ENCODE measurements at regions not wholly inside any gene's neighbourhood (a gene's known extent, or its start where the extent isn't known, plus 50 kb on each side); places are given as distances from the start of the nearest gene placed in this dataset.
A peak's percentile ranks its signal among the peaks of the same experiment; 100 is the strongest.

GRCh38 chr3:72569754-72570440, 278.3 kb downstream of the SHQ1 start:
- Mint-ChIP-seq H3K27me3 (ENCODE audit: low read depth) (no peaks in the 10 kb centered on the region), H3K27ac (no peak overlapping the region), H3K9me3 (ENCODE audit: insufficient read depth) (no peaks in the 10 kb centered on the region), H3K4me3 (no peak overlapping the region), H3K36me3 (ENCODE audit: low read depth) (no peaks in the 10 kb centered on the region), H3K4me1 (ENCODE audit: low read depth) (no peaks in the 10 kb centered on the region)
- no peak for ATAC-seq
- CTCF ChIA-PET = no interaction called here
- no peak for DNase-seq
- POLR2A ChIA-PET = no interaction called here

- ATAC-seq (no peak), DNase-seq (no peak)
- CTCF ChIA-PET = no interaction called here
- H3K36me3 Mint-ChIP-seq (ENCODE audit: low read depth) = no peaks in the 10 kb centered on the region
- no peak overlapping the region for H3K27ac Mint-ChIP-seq
- no peak overlapping the region for H3K4me3 Mint-ChIP-seq
- no peaks in the 10 kb centered on the region for H3K27me3 Mint-ChIP-seq (ENCODE audit: low read depth)
- H3K9me3 Mint-ChIP-seq (ENCODE audit: insufficient read depth) = no peaks in the 10 kb centered on the region
- no peaks in the 10 kb centered on the region for H3K4me1 Mint-ChIP-seq (ENCODE audit: low read depth)
- POLR2A ChIA-PET = no interaction called here
Measured at GRCh38 chr3:72568083-72568482, 280.2 kb downstream of the SHQ1 start.

- Mint-ChIP-seq H3K4me3 (no peak overlapping the region), H3K9me3 (ENCODE audit: insufficient read depth) (no peaks in the 10 kb centered on the region), H3K36me3 (ENCODE audit: low read depth) (no peaks in the 10 kb centered on the region), H3K27me3 (ENCODE audit: low read depth) (no peaks in the 10 kb centered on the region), H3K4me1 (ENCODE audit: low read depth) (no peaks in the 10 kb centered on the region), H3K27ac (no peak overlapping the region)
- POLR2A ChIA-PET = no interaction called here
- ATAC-seq (no peak), DNase-seq (no peak)
- CTCF ChIA-PET = no interaction called here
Measured at GRCh38 chr3:72567474-72567873, 280.8 kb downstream of the SHQ1 start.

- Mint-ChIP-seq H3K36me3 (ENCODE audit: low read depth) (no peaks in the 10 kb centered on the region), H3K4me1 (ENCODE audit: low read depth) (no peaks in the 10 kb centered on the region), H3K27ac (no peak overlapping the region), H3K4me3 (no peak overlapping the region), H3K9me3 (ENCODE audit: insufficient read depth) (no peaks in the 10 kb centered on the region), H3K27me3 (ENCODE audit: low read depth) (no peaks in the 10 kb centered on the region)
- no peak for DNase-seq
- no peak for ATAC-seq
- ChIA-PET CTCF (no interaction called here), POLR2A (no interaction called here)
Measured at GRCh38 chr3:72565593-72565992, 282.7 kb downstream of the SHQ1 start.

GRCh38 chr3:72563690-72564370, 284.4 kb downstream of the SHQ1 start:
- DNase-seq = no peak
- ChIA-PET CTCF (interaction anchor here (1.4 kb wide), 1 partner anchor 31 kb away, joined by 3 read pairs; no protein-coding TSS in a partner anchor), POLR2A (no interaction called here)
- no peaks in the 10 kb centered on the region for H3K9me3 Mint-ChIP-seq (ENCODE audit: insufficient read depth)
- H3K27me3 Mint-ChIP-seq (ENCODE audit: low read depth) = no peaks in the 10 kb centered on the region
- H3K4me1 Mint-ChIP-seq (ENCODE audit: low read depth) = no peaks in the 10 kb centered on the region
- no peak overlapping the region for H3K27ac Mint-ChIP-seq
- ATAC-seq = no peak
- no peak overlapping the region for H3K4me3 Mint-ChIP-seq
- no peaks in the 10 kb centered on the region for H3K36me3 Mint-ChIP-seq (ENCODE audit: low read depth)

- Mint-ChIP-seq H3K4me3 (no peak overlapping the region), H3K27ac (no peak overlapping the region), H3K36me3 (ENCODE audit: low read depth) (no peaks in the 10 kb centered on the region), H3K27me3 (ENCODE audit: low read depth) (no peaks in the 10 kb centered on the region), H3K9me3 (ENCODE audit: insufficient read depth) (no peaks in the 10 kb centered on the region), H3K4me1 (ENCODE audit: low read depth) (no peaks in the 10 kb centered on the region)
- ChIA-PET POLR2A (no interaction called here), CTCF (no interaction called here)
- DNase-seq (no peak), ATAC-seq (no peak)
Measured at GRCh38 chr3:72560846-72561675, 287.2 kb downstream of the SHQ1 start.

- H3K27me3 Mint-ChIP-seq (ENCODE audit: low read depth) = no peaks in the 10 kb centered on the region
- H3K9me3 Mint-ChIP-seq (ENCODE audit: insufficient read depth) = no peaks in the 10 kb centered on the region
- DNase-seq = no peak
- no peak overlapping the region for H3K27ac Mint-ChIP-seq
- ChIA-PET CTCF (interaction anchor here (0.9 kb wide), 1 partner anchor 106 kb away, joined by 3 read pairs; no protein-coding TSS in a partner anchor), POLR2A (no interaction called here)
- no peaks in the 10 kb centered on the region for H3K36me3 Mint-ChIP-seq (ENCODE audit: low read depth)
- no peak overlapping the region for H3K4me3 Mint-ChIP-seq
- no peak for ATAC-seq
- H3K4me1 Mint-ChIP-seq (ENCODE audit: low read depth) = no peaks in the 10 kb centered on the region
Measured at GRCh38 chr3:72559385-72559784, 288.9 kb downstream of the SHQ1 start.

- Mint-ChIP-seq H3K36me3 (ENCODE audit: low read depth) (no peaks in the 10 kb centered on the region), H3K27me3 (ENCODE audit: low read depth) (no peaks in the 10 kb centered on the region), H3K4me3 (no peak overlapping the region), H3K27ac (no peak overlapping the region), H3K4me1 (ENCODE audit: low read depth) (no peaks in the 10 kb centered on the region), H3K9me3 (ENCODE audit: insufficient read depth) (no peaks in the 10 kb centered on the region)
- ATAC-seq (no peak), DNase-seq (no peak)
- ChIA-PET CTCF (no interaction called here), POLR2A (no interaction called here)
Measured at GRCh38 chr3:72558001-72558400, 290.2 kb downstream of the SHQ1 start.

- H3K27me3 Mint-ChIP-seq (ENCODE audit: low read depth) = no peaks in the 10 kb centered on the region
- no peaks in the 10 kb centered on the region for H3K9me3 Mint-ChIP-seq (ENCODE audit: insufficient read depth)
- CTCF ChIA-PET = no interaction called here
- H3K4me1 Mint-ChIP-seq (ENCODE audit: low read depth) = peaks cover 3% of the 10 kb centered on the region
- no peak overlapping the region for H3K27ac Mint-ChIP-seq
- ATAC-seq = no peak
- POLR2A ChIA-PET = no interaction called here
- H3K4me3 Mint-ChIP-seq = no peak overlapping the region
- no peak for DNase-seq
- no peaks in the 10 kb centered on the region for H3K36me3 Mint-ChIP-seq (ENCODE audit: low read depth)
Measured at GRCh38 chr3:72555714-72556113, 292.5 kb downstream of the SHQ1 start.

GRCh38 chr3:72554689-72555088, 293.6 kb downstream of the SHQ1 start:
- no peak overlapping the region for H3K27ac Mint-ChIP-seq
- peaks cover 13% of the 10 kb centered on the region for H3K4me1 Mint-ChIP-seq (ENCODE audit: low read depth)
- DNase-seq = no peak
- ATAC-seq = no peak
- H3K4me3 Mint-ChIP-seq = no peak overlapping the region
- CTCF ChIA-PET = no interaction called here
- H3K36me3 Mint-ChIP-seq (ENCODE audit: low read depth) = no peaks in the 10 kb centered on the region
- POLR2A ChIA-PET = no interaction called here
- H3K27me3 Mint-ChIP-seq (ENCODE audit: low read depth) = no peaks in the 10 kb centered on the region
- H3K9me3 Mint-ChIP-seq (ENCODE audit: insufficient read depth) = no peaks in the 10 kb centered on the region

GRCh38 chr3:72553298-72553697, 294.9 kb downstream of the SHQ1 start:
- DNase-seq (no peak), ATAC-seq (no peak)
- Mint-ChIP-seq H3K36me3 (ENCODE audit: low read depth) (no peaks in the 10 kb centered on the region), H3K27me3 (ENCODE audit: low read depth) (no peaks in the 10 kb centered on the region), H3K4me1 (ENCODE audit: low read depth) (peaks cover 26% of the 10 kb centered on the region), H3K4me3 (no peak overlapping the region), H3K27ac (no peak overlapping the region), H3K9me3 (ENCODE audit: insufficient read depth) (no peaks in the 10 kb centered on the region)
- POLR2A ChIA-PET = interaction anchor here (0.5 kb wide), 1 partner anchor 178 kb away, joined by 4 read pairs; no protein-coding TSS in a partner anchor
- CTCF ChIA-PET = no interaction called here

GRCh38 chr3:72550582-72551262, 297.5 kb downstream of the SHQ1 start:
- CTCF ChIA-PET = interaction anchor here (1.2 kb wide), 1 partner anchor 266 kb away, joined by 3 read pairs; no protein-coding TSS in a partner anchor
- Mint-ChIP-seq H3K27ac (peak overlapping the region; percentile 88), H3K9me3 (ENCODE audit: insufficient read depth) (no peaks in the 10 kb centered on the region), H3K4me3 (peak overlapping the region; percentile 73), H3K4me1 (ENCODE audit: low read depth) (peaks cover 26% of the 10 kb centered on the region), H3K36me3 (ENCODE audit: low read depth) (no peaks in the 10 kb centered on the region), H3K27me3 (ENCODE audit: low read depth) (no peaks in the 10 kb centered on the region)
- POLR2A ChIA-PET = interaction anchor here (0.7 kb wide), 1 partner anchor 1205 kb away, joined by 4 read pairs; no protein-coding TSS in a partner anchor
- DNase-seq (no peak), ATAC-seq (no peak)

Measured in activated CD8-positive, alpha-beta T cell treated with anti-CD3 and anti-CD28 coated beads, Interleukin-2, amount 10 ng/mL, durations not matched to agents 7 days and 5 days (primary cell).